GM19238 (cell line): ENCODE measurements at regions not wholly inside any gene's neighbourhood (a gene's known extent, or its start where the extent isn't known, plus 50 kb on each side); places are given as distances from the start of the nearest gene placed in this dataset.

Experiments
- DNase-seq: peaks from one replicate; pipeline ENCODE4 v3.0.0; 2011; ENCODE audit warnings: low spot score; ENCODE audit not compliant: insufficient read length

- no peak for DNase-seq
These were observed 151.1 kb upstream of the BMP2 start for GRCh38 chr20:6616421-6616820.

- no peak for DNase-seq
These were observed 152.7 kb upstream of the BMP2 start for GRCh38 chr20:6614836-6615235.

- no peak for DNase-seq
These were observed 154.1 kb upstream of the BMP2 start for GRCh38 chr20:6613280-6613861.

- no peak for DNase-seq
These were observed 154.9 kb upstream of the BMP2 start for GRCh38 chr20:6612606-6612923.

- no peak for DNase-seq
These were observed 155.4 kb upstream of the BMP2 start for GRCh38 chr20:6611911-6612605.

GRCh38 chr20:6606651-6607050 is 160.8 kb upstream of the BMP2 start:
- DNase-seq, result no peak

- no peak for DNase-seq
These were observed 162.2 kb upstream of the BMP2 start for GRCh38 chr20:6605055-6605935.

GRCh38 chr20:6604179-6604578 is 163.3 kb upstream of the BMP2 start:
- DNase-seq, result no peak

GRCh38 chr20:6599876-6600735 is 167.4 kb upstream of the BMP2 start:
- no peak for DNase-seq

GRCh38 chr20:6595704-6596103 is 171.8 kb upstream of the BMP2 start:
- no peak for DNase-seq

GRCh38 chr20:6590891-6591637 is 176.4 kb upstream of the BMP2 start:
- DNase-seq, result no peak

- no peak for DNase-seq
These were observed 179.2 kb upstream of the BMP2 start for GRCh38 chr20:6588296-6588695.

- peak; percentile 27 for DNase-seq
These were observed 184.2 kb upstream of the BMP2 start for GRCh38 chr20:6583134-6583738.

GRCh38 chr20:6582449-6582848 is 185.0 kb upstream of the BMP2 start:
- no peak for DNase-seq

- no peak for DNase-seq
These were observed 187.0 kb upstream of the BMP2 start for GRCh38 chr20:6580486-6580885.

- no peak for DNase-seq
These were observed 187.7 kb upstream of the BMP2 start for GRCh38 chr20:6579824-6580223.

- DNase-seq, result no peak
These were observed 188.1 kb upstream of the BMP2 start for GRCh38 chr20:6579417-6579816.

- DNase-seq, result no peak
These were observed 190.0 kb upstream of the BMP2 start for GRCh38 chr20:6577451-6577850.

- no peak for DNase-seq
These were observed 190.8 kb upstream of the BMP2 start for GRCh38 chr20:6576726-6577125.

GRCh38 chr20:6575912-6576401 is 191.5 kb upstream of the BMP2 start:
- no peak for DNase-seq
